Esophagus squamous epithelium (tissue), 4 donors: ENCODE measurements at regions not wholly inside any gene's neighbourhood (a gene's known extent, or its start where the extent isn't known, plus 50 kb on each side); places are given as distances from the start of the nearest gene placed in this dataset.

ENCODE experiments used
- POLR2A ChIP-seq, 4 donors: fragments of 450-650 bp; IDR thresholded peaks; one replicate each; pipeline ENCODE4 v1.6.1; 2017; ENCODE audit warnings: antibody characterized with exemption in 4 of 4, mild to moderate bottlenecking in 4 of 4, moderate library complexity in 3 of 4
- TF ChIP-seq, protein P1 (sequence below), 6 experiments: fragments of 450-650 bp in 4 of 6; fragments of 200-600 bp in 2 of 6; sonication (generic) in 2 of 6; IDR thresholded peaks; one replicate each; pipeline ENCODE4 v1.5.1; 2016 to 2019; ENCODE audit warnings: antibody characterized with exemption in 6 of 6, mild to moderate bottlenecking in 4 of 6, moderate library complexity in 4 of 6

GRCh38 chr10:78177491-78178185 is 144.0 kb downstream of the RPS24 start:
- TF ChIP-seq, protein P1, sequence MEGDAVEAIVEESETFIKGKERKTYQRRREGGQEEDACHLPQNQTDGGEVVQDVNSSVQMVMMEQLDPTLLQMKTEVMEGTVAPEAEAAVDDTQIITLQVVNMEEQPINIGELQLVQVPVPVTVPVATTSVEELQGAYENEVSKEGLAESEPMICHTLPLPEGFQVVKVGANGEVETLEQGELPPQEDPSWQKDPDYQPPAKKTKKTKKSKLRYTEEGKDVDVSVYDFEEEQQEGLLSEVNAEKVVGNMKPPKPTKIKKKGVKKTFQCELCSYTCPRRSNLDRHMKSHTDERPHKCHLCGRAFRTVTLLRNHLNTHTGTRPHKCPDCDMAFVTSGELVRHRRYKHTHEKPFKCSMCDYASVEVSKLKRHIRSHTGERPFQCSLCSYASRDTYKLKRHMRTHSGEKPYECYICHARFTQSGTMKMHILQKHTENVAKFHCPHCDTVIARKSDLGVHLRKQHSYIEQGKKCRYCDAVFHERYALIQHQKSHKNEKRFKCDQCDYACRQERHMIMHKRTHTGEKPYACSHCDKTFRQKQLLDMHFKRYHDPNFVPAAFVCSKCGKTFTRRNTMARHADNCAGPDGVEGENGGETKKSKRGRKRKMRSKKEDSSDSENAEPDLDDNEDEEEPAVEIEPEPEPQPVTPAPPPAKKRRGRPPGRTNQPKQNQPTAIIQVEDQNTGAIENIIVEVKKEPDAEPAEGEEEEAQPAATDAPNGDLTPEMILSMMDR (IDR thresholded peaks at IDR 0.05), result no peak
- no peak for TF ChIP-seq POLR2A (IDR thresholded peaks at IDR 0.05)
